BJ (cell line): ENCODE measurements at regions not wholly inside any gene's neighbourhood (a gene's known extent, or its start where the extent isn't known, plus 50 kb on each side); places are given as distances from the start of the nearest gene placed in this dataset.

Experiments used
- CTCF ChIA-PET: fragments of 350-600 bp; formaldehyde crosslinking; extraction: SDS; loops from one replicate; lab custom pipeline; 2021; ENCODE audit warnings: antibody characterized with exemption, inconsistent platforms; lab: Yijun Ruan, JAX
- POLR2A ChIA-PET: fragments of 300-600 bp; sonication (Branson Sonifier 250); formaldehyde crosslinking; extraction: SDS; loops from one replicate; lab custom pipeline; 2021; ENCODE audit warnings: antibody characterized with exemption; lab: Charles Lee
- DNase-seq: peaks from one replicate; pipeline ENCODE4 v3.0.0-alpha.2; 2011; ENCODE audit warnings: low read depth
- H3K27me3 ChIP-seq: 2 replicates; pipeline ENCODE4 v1.6.0; 2011; ENCODE audit warnings: low read length; ENCODE audit not compliant: control insufficient read depth, insufficient read depth
- H3K36me3 ChIP-seq: 2 replicates; pipeline ENCODE4 v1.5.1; 2011; ENCODE audit warnings: low read length; ENCODE audit not compliant: control insufficient read depth, insufficient read depth
- H3K4me3 ChIP-seq: 2 replicates; pipeline ENCODE4 v1.5.1; 2011; ENCODE audit warnings: low read depth, mild to moderate bottlenecking, control low read depth, low read length
- TF ChIP-seq, protein P1 (sequence below): IDR thresholded peaks from 2 replicates; pipeline ENCODE4 v1.5.1; 2011; ENCODE audit warnings: low read depth, mild to moderate bottlenecking, control low read depth, inconsistent platforms, low read length, moderate library complexity; ENCODE audit not compliant: insufficient read depth

DNA sequence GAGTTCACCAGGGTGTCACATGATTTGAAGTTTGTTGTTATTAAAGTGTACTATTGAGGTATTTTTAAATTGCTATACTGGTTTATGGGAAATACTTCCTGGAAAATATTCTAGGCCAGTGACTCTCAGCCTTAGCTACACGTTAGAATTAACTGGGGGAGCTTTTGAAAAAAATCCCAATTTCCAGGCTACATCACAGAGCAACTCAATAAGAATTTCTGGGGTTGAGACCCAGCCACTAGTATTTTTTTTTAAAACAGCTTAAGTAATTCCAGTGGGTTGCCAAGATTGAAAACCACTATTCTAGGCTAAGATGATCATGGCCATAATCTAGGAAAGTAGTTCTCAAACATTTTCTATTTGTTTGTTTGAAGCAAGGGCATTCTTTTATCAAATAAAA, 142.9 kb upstream of the GRIA1 start:
- Histone ChIP-seq H3K4me3 (no peak overlapping the region), H3K36me3 (no peaks in the 10 kb centered on the region), H3K27me3 (no peaks in the 10 kb centered on the region)
- ChIA-PET POLR2A (no interaction called here), CTCF (no interaction called here)
- DNase-seq = no peak
- TF ChIP-seq, protein P1, sequence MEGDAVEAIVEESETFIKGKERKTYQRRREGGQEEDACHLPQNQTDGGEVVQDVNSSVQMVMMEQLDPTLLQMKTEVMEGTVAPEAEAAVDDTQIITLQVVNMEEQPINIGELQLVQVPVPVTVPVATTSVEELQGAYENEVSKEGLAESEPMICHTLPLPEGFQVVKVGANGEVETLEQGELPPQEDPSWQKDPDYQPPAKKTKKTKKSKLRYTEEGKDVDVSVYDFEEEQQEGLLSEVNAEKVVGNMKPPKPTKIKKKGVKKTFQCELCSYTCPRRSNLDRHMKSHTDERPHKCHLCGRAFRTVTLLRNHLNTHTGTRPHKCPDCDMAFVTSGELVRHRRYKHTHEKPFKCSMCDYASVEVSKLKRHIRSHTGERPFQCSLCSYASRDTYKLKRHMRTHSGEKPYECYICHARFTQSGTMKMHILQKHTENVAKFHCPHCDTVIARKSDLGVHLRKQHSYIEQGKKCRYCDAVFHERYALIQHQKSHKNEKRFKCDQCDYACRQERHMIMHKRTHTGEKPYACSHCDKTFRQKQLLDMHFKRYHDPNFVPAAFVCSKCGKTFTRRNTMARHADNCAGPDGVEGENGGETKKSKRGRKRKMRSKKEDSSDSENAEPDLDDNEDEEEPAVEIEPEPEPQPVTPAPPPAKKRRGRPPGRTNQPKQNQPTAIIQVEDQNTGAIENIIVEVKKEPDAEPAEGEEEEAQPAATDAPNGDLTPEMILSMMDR = no peak

DNA sequence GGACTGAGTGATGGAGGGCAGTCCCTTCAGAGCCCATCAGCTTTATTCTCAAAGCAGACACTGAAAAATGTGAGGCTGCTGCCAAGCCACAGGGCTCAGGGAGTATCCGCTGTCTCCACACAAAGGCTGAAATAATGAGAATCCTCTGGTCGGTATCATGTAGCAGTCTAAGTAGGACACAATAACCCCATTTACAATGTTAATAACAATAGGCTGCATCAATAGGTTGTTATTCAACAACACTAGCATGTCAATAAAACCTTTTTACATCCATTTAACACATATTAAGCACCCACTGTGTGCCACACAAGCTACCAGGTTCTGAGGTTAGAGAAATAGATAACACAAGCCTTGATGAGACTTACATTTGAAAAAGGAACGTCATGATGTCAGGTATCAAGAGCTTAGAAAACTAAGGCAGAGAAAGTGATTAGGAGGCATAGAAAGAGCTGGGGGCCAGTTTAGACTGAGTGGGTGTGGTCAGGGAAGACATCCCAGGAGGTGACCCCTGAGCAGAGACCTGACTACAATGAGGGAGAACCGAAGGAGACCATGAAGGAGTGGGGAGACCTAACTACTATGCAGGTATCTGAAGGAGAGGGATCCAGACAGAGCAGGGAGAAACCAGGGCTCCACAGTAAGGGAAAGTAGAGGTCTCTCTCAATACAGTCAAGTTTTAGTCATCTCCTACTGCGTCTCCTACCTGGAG, 140.1 kb upstream of the GRIA1 start:
- Histone ChIP-seq H3K4me3 (no peak overlapping the region), H3K36me3 (no peaks in the 10 kb centered on the region), H3K27me3 (no peaks in the 10 kb centered on the region)
- CTCF ChIA-PET = no interaction called here
- POLR2A ChIA-PET = no interaction called here
- no peak for DNase-seq
- TF ChIP-seq, protein P1 = no peak

DNA sequence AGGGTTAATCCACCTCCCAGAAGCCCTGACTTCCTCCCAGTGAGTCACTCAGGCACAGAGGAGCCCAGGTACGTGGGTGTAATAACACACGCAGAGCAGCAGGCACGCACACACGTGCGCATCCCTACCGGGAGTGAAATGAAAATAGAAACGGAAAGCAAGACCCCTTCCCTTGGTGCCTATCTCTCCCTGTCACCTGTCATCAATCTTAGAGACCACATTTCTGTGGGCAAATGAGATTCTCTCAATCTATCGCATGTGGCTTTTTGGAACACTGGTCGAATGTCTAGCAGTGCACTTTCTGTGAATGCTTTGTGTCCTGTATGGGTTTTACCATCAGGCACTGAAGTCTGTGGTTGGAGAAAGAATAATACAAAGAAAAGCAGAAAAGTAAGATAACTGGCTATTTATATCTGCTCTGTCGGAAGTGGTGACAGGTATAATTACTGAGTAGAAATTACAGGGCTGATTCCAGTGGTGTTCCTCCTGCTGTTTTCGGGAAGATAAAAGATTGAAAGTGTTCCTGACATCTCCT, 137.7 kb upstream of the GRIA1 start:
- H3K4me3 ChIP-seq = no peak overlapping the region
- ChIA-PET CTCF (interaction anchor here (0.9 kb wide), 1 partner anchor 28 kb away, joined by 3 read pairs; no protein-coding TSS in a partner anchor), POLR2A (no interaction called here)
- H3K27me3 ChIP-seq = no peaks in the 10 kb centered on the region
- H3K36me3 ChIP-seq = no peaks in the 10 kb centered on the region
- no peak for DNase-seq
- TF ChIP-seq, protein P1 = no peak

DNA sequence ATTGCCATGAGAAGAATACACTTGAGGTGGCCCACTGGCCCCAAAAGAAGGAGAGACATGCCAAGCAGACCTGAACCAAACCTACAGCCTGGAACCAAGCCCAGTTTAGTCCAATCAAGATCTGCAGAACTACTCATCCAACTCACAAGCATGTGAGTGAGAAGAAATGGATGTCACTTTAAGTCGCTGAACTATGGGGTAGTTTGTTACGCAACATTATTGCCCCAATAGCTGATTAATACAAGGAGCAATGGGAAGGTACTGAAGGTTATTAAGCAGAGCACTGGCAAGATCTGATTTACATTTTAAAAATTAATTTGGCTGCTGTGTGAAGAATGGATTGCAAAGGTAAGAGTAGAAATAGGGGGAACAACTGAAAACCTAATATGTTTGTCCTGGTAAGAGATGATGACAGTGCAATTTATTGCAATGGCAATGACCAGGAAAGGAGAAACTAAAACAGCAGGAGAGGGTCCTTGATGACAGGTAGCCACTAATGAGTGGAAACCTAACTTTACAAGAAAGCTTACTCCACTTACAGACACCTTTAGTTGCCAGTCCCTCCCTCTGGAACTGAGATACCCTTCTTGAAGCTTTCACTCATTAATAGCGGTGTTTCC, 132.9 kb upstream of the GRIA1 start:
- CTCF ChIA-PET = interaction anchor here (1.0 kb wide), 1 partner anchor 15 kb away, joined by 3 read pairs; no protein-coding TSS in a partner anchor
- TF ChIP-seq, protein P1 = no peak

DNA sequence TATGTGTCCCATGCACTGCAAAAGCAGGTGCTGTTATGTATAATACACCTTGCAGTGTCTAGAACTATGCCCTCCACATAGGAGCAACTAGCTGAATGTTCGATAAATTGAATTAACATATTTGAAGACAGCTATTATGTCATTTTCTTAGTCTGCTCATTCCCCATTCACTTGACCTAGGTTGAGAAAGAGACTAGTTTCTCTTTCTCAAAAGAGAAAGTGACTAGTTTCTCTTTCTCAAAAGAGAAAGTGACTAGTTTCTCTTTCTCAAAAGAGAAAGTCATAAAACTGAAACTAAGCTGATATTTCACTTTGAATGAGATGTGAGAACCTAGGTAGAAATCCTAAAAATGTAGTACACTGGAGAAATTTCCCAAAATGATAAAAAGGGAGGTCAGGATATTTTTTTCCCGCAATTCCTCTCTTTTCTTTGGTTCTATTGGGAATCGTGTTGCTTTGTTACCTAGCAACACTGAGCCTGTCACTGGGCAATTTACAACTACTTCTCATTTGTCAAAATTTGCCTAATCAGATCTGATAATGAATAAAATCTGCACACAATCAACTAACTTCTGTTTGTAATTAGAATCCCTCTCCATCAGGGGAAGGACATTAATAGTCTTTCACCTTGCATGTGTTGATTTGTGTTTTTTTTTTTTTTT, 132.0 kb upstream of the GRIA1 start:
- POLR2A ChIA-PET = no interaction called here
- CTCF ChIA-PET = interaction anchor here (1.0 kb wide), 1 partner anchor 14 kb away, joined by 3 read pairs; no protein-coding TSS in a partner anchor
- TF ChIP-seq, protein P1 = no peak
- no peak for DNase-seq
- H3K27me3 ChIP-seq = no peaks in the 10 kb centered on the region
- H3K36me3 ChIP-seq = no peaks in the 10 kb centered on the region
- H3K4me3 ChIP-seq = no peak overlapping the region

More for the DNA sequence above, 132.9 kb upstream of the GRIA1 start:
- DNase-seq = no peak
- Histone ChIP-seq H3K4me3 (no peak overlapping the region), H3K27me3 (no peaks in the 10 kb centered on the region), H3K36me3 (no peaks in the 10 kb centered on the region)
- POLR2A ChIA-PET = no interaction called here
